ENCODE measurements at regions not wholly inside any gene's neighbourhood (a gene's known extent, or its start where the extent isn't known, plus 50 kb on each side); places are given as distances from the start of the nearest gene placed in this dataset.
A peak's percentile ranks its signal among the peaks of the same experiment; 100 is the strongest.

DNA sequence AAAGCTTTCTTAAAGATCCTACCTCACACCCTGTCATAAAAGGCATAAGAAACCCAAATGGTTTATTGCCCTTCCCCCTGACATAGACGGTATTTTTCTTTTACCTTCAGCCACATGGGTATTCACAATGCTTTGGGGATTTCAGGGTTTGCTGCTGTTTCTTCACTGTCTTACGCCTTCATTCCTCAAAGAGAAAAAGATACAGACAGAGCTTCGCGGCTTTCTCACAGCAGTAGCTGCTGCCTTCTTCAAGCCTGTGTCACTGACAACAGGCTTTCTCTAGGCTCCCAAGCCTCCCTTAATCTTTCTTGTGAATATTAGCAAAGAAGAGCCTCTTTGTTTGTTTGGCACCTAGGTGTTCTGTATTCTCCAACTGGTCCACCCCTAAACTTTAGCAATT is 197.4 kb upstream of the ARID2 start:
- H3K27ac Mint-ChIP-seq = no peak overlapping the region
- peaks cover 6% of the 10 kb centered on the region for H3K27me3 Mint-ChIP-seq (ENCODE audit: low read depth)
- no peaks in the 10 kb centered on the region for H3K4me1 Mint-ChIP-seq (ENCODE audit: low read depth)
- H3K9me3 Mint-ChIP-seq = peaks cover 3% of the 10 kb centered on the region in 2 donors
- H3K4me3 Mint-ChIP-seq = no peak overlapping the region
- ATAC-seq (replicated peaks in 1 of 2) = no peak
- H3K36me3 Mint-ChIP-seq (ENCODE audit: insufficient read depth in 2 of 2) = no peaks in the 10 kb centered on the region
- no peak for DNase-seq

DNA sequence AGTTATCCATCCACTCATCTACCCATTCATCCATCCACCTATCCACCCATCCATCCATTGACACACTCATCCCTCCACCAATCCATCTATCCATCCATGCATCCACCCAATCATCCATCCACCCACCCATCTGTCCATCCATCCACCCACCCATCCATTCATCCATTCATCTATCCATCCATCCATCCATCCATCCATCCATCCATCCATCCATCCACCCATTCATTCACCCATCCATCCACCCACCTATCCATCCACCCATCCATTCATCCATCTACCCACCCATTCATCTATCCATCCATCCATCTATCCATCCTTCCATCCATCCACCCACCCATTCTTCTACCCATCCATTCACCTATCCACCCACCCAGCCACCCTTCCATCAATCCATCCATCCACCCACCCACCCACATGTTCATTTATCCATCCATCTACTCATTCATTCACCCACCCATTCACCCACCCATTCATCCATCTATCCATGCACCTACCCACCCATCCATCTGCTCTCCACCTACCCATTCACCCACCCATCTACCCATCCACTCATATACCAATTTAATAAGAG is 193.8 kb upstream of the ARID2 start:
- no peaks in the 10 kb centered on the region for H3K36me3 Mint-ChIP-seq (ENCODE audit: insufficient read depth in 2 of 2)
- DNase-seq = no peak
- H3K9me3 Mint-ChIP-seq = peaks cover 0 to 3% of the 10 kb centered on the region in 2 donors
- no peak for ATAC-seq (replicated peaks in 1 of 2)
- H3K4me3 Mint-ChIP-seq = no peak overlapping the region
- H3K27me3 Mint-ChIP-seq (ENCODE audit: low read depth) = peaks cover 6% of the 10 kb centered on the region
- H3K27ac Mint-ChIP-seq = no peak overlapping the region
- no peaks in the 10 kb centered on the region for H3K4me1 Mint-ChIP-seq (ENCODE audit: low read depth)

DNA sequence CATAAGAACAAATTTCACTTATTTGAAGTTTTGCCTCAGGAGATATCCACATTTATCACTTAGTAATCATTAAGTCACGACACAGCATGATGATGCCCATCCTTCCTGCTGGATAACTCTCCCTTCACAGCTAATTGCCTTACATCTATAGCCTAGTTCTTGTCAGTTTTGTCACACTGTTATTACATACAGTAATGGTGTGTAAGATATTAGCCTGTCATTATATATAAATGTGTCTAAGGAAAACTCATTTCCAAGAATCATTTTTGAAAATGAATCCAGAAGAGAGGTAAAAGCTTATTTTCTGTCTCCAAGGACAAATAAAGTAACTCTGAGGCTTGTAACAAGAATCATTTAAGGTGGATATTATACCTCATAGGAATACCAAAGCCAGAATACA is 193.2 kb upstream of the ARID2 start:
- DNase-seq (no peak), ATAC-seq (replicated peaks in 1 of 2) (no peak)
- Mint-ChIP-seq H3K27ac (no peak overlapping the region), H3K4me3 (no peak overlapping the region), H3K4me1 (ENCODE audit: low read depth) (no peaks in the 10 kb centered on the region), H3K9me3 (peaks cover 0 to 3% of the 10 kb centered on the region in 2 donors), H3K36me3 (ENCODE audit: insufficient read depth in 2 of 2) (no peaks in the 10 kb centered on the region), H3K27me3 (ENCODE audit: low read depth) (peaks cover 6% of the 10 kb centered on the region)

DNA sequence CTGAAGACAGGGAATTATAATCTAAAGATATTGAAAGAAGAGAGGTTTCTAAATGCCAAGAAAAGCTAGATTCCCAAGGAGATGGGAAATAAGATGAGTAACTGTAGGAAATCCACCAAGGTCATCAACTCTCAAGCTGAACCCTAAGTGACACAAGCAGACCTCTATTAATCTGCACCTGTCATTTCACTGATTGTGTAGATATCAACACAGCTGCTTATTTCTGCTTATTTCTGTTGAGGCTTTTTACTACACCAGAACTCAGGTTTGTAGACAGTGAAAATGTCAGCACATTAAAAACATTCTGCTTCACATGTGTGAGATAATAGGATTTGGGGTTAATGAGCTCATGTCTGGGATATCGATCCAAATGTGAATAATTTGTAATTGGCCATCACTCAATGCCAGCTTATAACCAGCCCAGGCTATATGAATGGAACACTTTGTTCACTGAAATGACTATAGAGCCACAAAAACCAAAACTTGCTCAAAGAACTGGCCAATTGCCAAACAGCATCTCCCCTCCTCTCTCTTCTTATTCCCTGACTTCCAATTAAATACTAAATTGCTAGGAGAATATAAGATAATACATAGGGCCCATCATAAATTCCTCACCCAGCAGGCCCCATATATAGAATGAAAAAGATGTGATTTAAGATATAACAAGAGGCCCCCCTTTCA is 188.7 kb upstream of the ARID2 start:
- no peaks in the 10 kb centered on the region for H3K4me1 Mint-ChIP-seq (ENCODE audit: low read depth)
- DNase-seq (no peak), ATAC-seq (replicated peaks in 1 of 2) (no peak)
- H3K36me3 Mint-ChIP-seq (ENCODE audit: insufficient read depth in 2 of 2) = no peaks in the 10 kb centered on the region
- H3K27me3 Mint-ChIP-seq (ENCODE audit: low read depth) = peaks cover under 1% of the 10 kb centered on the region
- no peak overlapping the region for H3K27ac Mint-ChIP-seq
- no peak overlapping the region for H3K4me3 Mint-ChIP-seq
- H3K9me3 Mint-ChIP-seq = no peaks in the 10 kb centered on the region

DNA sequence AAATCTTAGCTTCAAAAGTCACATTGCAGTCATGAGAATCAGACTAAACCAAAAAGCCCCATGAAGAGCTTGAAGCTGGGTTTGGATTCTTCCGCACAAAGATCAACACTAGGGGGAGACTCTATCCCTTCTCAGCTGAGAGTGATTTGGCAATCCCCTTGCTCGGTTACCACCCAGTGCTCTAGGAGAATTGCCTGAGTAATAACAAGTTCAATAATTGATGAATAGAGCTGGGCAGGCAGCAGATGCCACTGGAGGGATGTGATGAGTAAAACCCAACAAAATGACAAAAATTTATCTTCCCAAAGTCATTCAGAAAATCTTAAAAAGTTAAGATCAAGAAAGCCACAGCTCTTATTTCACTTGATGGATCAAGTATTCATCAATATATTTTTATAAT is 185.6 kb upstream of the ARID2 start:
- peak; percentile 84 to 95 for ATAC-seq (replicated peaks in 1 of 2)

DNA sequence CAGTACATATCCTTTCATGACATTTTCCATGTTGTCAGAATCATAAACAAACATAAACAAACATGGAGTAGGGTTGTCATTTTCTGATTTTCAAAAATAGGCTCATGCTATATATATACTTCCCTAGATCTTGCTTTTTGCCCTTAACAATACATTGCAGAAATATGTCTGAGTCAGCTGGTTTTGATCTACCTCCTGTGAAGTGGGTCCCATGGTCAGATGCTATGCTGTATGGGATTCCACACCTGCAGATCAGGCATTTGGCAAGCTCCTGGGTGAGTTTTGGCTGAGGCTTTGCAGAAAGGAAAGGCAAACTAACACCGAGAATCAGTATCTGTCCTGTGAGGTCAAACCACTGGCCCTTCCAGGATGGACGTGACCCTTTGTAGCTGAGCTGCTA is 183.0 kb upstream of the ARID2 start:
- no peak for ATAC-seq (replicated peaks in 1 of 2)
- H3K4me3 Mint-ChIP-seq = no peak overlapping the region
- H3K36me3 Mint-ChIP-seq (ENCODE audit: insufficient read depth in 2 of 2) = no peaks in the 10 kb centered on the region
- H3K4me1 Mint-ChIP-seq (ENCODE audit: low read depth) = no peaks in the 10 kb centered on the region
- H3K27me3 Mint-ChIP-seq (ENCODE audit: low read depth) = peaks cover 6% of the 10 kb centered on the region
- H3K9me3 Mint-ChIP-seq = no peaks in the 10 kb centered on the region
- DNase-seq = no peak
- H3K27ac Mint-ChIP-seq = no peak overlapping the region

More for the DNA sequence above, 185.6 kb upstream of the ARID2 start:
- DNase-seq = peak; percentile 50 to 69
- Mint-ChIP-seq H3K27me3 (ENCODE audit: low read depth) (no peaks in the 10 kb centered on the region), H3K9me3 (no peaks in the 10 kb centered on the region), H3K4me1 (ENCODE audit: low read depth) (no peaks in the 10 kb centered on the region), H3K36me3 (ENCODE audit: insufficient read depth in 2 of 2) (no peaks in the 10 kb centered on the region), H3K4me3 (peak overlapping the region in 1 of 2 donors; percentile 33), H3K27ac (peak overlapping the region; percentile 48)

DNA sequence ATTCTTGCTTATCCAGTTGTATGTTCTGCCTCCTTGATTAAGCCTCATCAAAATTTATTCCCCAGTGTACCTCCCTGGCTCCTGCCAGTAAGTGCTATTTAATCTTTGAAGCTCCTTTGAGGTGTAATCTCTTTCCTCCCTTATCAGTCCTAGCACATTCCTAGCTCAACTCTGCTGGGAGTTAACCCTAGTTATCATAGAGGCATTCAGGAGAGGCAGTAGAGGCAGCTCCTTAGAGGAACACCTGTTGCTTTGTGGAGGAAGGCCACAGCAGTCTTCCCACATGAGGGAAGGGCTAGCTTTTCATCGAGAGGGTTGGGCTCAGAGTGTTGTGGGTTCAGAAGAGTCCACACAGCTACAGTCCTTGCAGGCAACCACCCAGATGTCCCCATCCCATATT is 182.4 kb upstream of the ARID2 start:
- Mint-ChIP-seq H3K36me3 (ENCODE audit: insufficient read depth in 2 of 2) (no peaks in the 10 kb centered on the region), H3K4me3 (no peak overlapping the region), H3K4me1 (ENCODE audit: low read depth) (no peaks in the 10 kb centered on the region), H3K27ac (no peak overlapping the region), H3K9me3 (no peaks in the 10 kb centered on the region), H3K27me3 (ENCODE audit: low read depth) (peaks cover 6% of the 10 kb centered on the region)
- no peak for ATAC-seq (replicated peaks in 1 of 2)
- DNase-seq = no peak

DNA sequence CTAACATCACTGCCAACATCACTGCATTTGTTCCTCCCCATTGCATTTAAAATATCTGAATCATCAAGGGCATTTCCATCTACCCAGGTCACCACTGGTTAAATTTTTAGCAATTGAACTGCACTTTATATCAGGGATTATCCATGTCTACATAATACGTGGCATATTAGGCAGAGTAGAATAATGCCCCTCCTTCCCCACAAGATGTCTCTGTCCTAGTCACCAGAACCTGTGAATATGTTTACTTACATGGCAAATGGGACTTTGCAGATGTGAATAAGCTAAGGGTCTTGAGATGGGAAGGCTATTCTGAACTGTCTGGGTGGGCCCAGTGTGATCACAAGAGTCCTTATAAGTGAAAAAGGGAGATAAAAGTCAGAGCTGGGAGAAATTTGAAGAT is 181.7 kb upstream of the ARID2 start:
- Mint-ChIP-seq H3K4me3 (no peak overlapping the region), H3K9me3 (no peaks in the 10 kb centered on the region), H3K27ac (no peak overlapping the region), H3K4me1 (ENCODE audit: low read depth) (no peaks in the 10 kb centered on the region), H3K36me3 (ENCODE audit: insufficient read depth in 2 of 2) (no peaks in the 10 kb centered on the region), H3K27me3 (ENCODE audit: low read depth) (peaks cover 6% of the 10 kb centered on the region)
- no peak for ATAC-seq (replicated peaks in 1 of 2)
- no peak for DNase-seq

DNA sequence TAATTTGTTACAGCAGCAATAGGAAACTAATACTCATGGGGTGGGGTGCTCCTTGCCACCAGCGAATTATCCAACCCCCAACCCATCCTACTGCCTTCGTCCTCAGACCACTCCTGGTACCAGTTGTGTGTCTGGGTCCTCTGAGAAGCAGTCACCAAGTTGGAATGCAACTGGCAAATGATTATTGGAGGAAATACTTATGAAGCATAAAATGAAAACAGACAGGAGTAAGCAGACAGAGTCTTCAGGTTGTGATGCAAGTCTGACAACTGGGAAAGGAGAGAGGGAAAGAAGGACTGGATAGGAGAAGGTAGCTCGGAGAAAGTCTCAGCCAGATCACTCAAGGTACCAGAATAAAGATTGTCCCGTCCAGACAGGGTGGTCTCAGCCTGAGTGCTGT is 181.1 kb upstream of the ARID2 start:
- Mint-ChIP-seq H3K4me3 (no peak overlapping the region), H3K27ac (no peak overlapping the region), H3K9me3 (no peaks in the 10 kb centered on the region), H3K27me3 (ENCODE audit: low read depth) (peaks cover 6% of the 10 kb centered on the region), H3K4me1 (ENCODE audit: low read depth) (no peaks in the 10 kb centered on the region), H3K36me3 (ENCODE audit: insufficient read depth in 2 of 2) (no peaks in the 10 kb centered on the region)
- ATAC-seq (replicated peaks in 1 of 2) = no peak
- no peak for DNase-seq

DNA sequence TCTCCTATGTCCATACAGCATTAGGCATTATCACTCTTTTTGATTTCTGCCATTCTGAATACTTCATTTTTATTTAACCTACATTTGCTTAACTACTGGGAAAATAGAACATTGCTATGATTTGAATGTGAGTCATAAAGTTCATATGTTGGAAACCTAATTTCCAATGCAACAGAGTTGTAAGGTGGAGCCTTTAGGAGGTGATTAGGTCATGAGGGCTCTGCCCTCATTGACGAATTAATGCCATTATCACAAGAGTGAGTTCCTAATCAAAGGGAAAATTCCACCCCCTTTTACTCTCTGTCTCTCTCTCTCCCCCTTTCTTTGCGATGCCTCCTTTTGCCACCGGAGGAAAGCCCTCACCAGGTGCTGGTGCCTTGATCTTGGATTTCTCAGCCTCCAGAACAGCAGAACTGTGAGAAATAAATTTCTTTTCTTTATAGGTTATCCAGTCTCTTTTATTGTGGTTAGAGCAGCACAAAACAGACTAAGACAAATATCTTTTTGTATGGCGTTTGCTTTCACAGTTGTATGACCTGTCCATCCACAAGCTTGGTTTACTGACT is 180.1 kb upstream of the ARID2 start:
- no peaks in the 10 kb centered on the region for H3K4me1 Mint-ChIP-seq (ENCODE audit: low read depth)
- no peak overlapping the region for H3K27ac Mint-ChIP-seq
- DNase-seq (no peak), ATAC-seq (replicated peaks in 1 of 2) (no peak)
- H3K4me3 Mint-ChIP-seq = no peak overlapping the region
- no peaks in the 10 kb centered on the region for H3K36me3 Mint-ChIP-seq (ENCODE audit: insufficient read depth in 2 of 2)
- no peaks in the 10 kb centered on the region for H3K9me3 Mint-ChIP-seq
- H3K27me3 Mint-ChIP-seq (ENCODE audit: low read depth) = peaks cover 6% of the 10 kb centered on the region

DNA sequence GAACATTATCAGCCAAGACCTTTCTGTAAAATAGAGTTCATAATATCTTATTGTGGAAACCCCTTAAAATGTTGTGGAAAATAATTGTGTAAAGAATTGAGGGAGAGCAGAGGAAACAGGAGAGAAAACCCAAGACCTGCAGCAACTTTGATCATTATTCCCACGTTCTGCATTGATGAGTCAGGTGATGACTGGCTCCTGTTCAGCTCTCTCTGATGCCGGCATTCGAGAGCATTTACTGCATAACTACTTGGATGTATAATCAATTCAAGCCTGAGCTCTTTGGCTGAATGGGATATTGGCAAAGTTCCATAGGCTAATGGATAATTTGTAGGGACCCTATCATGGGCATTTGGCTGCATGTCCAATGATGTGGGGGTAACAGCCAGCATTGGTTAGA is 176.3 kb upstream of the ARID2 start:
- Mint-ChIP-seq H3K4me1 (ENCODE audit: low read depth) (no peaks in the 10 kb centered on the region), H3K27me3 (ENCODE audit: low read depth) (peaks cover 6% of the 10 kb centered on the region), H3K9me3 (peaks cover 0 to under 1% of the 10 kb centered on the region in 2 donors), H3K27ac (no peak overlapping the region), H3K4me3 (no peak overlapping the region), H3K36me3 (ENCODE audit: insufficient read depth in 2 of 2) (no peaks in the 10 kb centered on the region)
- DNase-seq (no peak), ATAC-seq (replicated peaks in 1 of 2) (no peak)

DNA sequence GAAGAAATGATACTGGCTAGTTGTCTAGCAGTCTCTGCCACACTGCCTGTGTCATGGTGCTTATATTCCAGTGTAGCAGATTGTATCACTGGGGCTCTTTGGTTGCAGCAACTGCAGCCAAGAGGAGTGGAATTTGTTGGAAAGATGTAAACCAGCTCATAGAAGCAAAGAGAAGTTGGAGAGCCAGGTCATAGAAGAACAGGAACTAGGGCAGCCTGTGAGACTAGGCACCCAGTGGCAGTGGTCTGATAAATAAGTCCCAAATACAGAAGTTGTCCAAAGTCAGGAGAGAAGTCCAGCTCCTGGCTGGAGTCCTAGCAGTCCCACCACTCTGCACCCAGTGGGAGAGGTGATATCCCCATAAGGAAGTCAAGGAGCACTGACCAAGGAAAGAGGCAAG is 172.5 kb upstream of the ARID2 start:
- Mint-ChIP-seq H3K36me3 (ENCODE audit: insufficient read depth in 2 of 2) (peaks cover 0 to 1% of the 10 kb centered on the region in 2 donors), H3K4me1 (ENCODE audit: low read depth) (no peaks in the 10 kb centered on the region), H3K9me3 (peaks cover 0 to 1% of the 10 kb centered on the region in 2 donors), H3K27me3 (ENCODE audit: low read depth) (no peaks in the 10 kb centered on the region), H3K27ac (no peak overlapping the region), H3K4me3 (no peak overlapping the region)
- DNase-seq (no peak), ATAC-seq (replicated peaks in 1 of 2) (no peak)

DNA sequence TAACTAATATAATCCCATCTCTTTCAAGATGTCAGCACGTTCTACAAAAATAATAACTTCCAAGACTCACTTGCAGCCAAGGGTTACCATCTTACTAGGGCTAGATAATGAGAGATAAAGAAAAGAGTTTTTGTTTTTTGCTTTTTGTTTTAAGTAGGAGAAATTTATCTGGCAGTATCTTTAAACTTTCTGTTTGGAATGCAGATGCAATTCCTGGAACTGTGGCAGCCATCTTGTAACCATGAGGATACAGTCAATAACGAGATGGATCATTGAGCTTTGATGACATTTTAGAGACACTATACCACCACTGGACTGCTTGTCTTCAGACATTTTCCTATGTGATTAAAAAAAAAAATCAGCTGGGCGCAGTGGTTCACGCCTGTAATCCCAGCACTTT is 171.2 kb upstream of the ARID2 start:
- no peak for DNase-seq
- Mint-ChIP-seq H3K36me3 (ENCODE audit: insufficient read depth in 2 of 2) (peaks cover 1% of the 10 kb centered on the region in 2 donors), H3K9me3 (peaks cover 0 to 1% of the 10 kb centered on the region in 2 donors), H3K4me1 (ENCODE audit: low read depth) (no peaks in the 10 kb centered on the region), H3K4me3 (no peak overlapping the region), H3K27me3 (ENCODE audit: low read depth) (no peaks in the 10 kb centered on the region), H3K27ac (no peak overlapping the region)
- no peak for ATAC-seq (replicated peaks in 1 of 2)

DNA sequence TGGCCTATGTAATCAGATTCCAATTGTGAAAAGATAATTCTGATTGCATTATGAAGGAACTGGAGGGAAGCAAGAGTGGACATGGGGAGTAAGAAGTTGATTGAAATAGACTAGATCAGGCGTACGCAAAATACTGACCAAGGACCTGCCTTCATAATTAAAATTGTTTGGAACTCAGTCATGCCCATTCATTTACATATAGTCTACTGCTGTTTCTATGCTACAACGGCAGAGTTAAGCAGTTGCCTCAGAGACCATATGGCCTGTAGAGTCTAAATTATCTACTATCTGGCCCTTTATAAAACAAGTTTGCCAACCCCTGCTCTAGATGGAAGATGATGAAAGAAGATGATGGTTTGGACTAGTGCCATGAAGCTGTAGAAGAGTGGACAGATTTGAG is 170.0 kb upstream of the ARID2 start:
- Mint-ChIP-seq H3K4me1 (ENCODE audit: low read depth) (no peaks in the 10 kb centered on the region), H3K36me3 (ENCODE audit: insufficient read depth in 2 of 2) (peaks cover 1% of the 10 kb centered on the region in 2 donors), H3K4me3 (no peak overlapping the region), H3K27me3 (ENCODE audit: low read depth) (no peaks in the 10 kb centered on the region), H3K27ac (no peak overlapping the region), H3K9me3 (peaks cover 0 to 1% of the 10 kb centered on the region in 2 donors)
- DNase-seq (no peak), ATAC-seq (replicated peaks in 1 of 2) (no peak)

All from activated T-cell treated with anti-CD3 and anti-CD28 coated beads, Interleukin-2, amount 50 U/mL, for 72 hours (primary cell).